Stimulated activated memory B cell treated with anti-CD40 and anti-IgM and Interleukin-4, amounts not matched to agents 10 μg/mL and 1 μg/mL and 100 μg/mL, for 72 hours (primary cell): ENCODE measurements at regions not wholly inside any gene's neighbourhood (a gene's known extent, or its start where the extent isn't known, plus 50 kb on each side); places are given as distances from the start of the nearest gene placed in this dataset.

Experiments
- ATAC-seq: fragments of 150-1000 bp; cut with Tn5 transposase; 2 replicates; pipeline ENCODE4 v1.10.0; 2021
- H3K27ac Mint-ChIP-seq: one replicate; pipeline ENCODE4 v1.8.0; 2022; ENCODE audit warnings: mild to moderate bottlenecking, mixed read lengths
- H3K27me3 Mint-ChIP-seq: one replicate; pipeline ENCODE4 v1.8.0; 2022; ENCODE audit warnings: mixed read lengths
- H3K36me3 Mint-ChIP-seq: one replicate; pipeline ENCODE4 v1.8.0; 2022; ENCODE audit warnings: mixed read lengths
- H3K4me1 Mint-ChIP-seq: one replicate; pipeline ENCODE4 v1.8.0; 2022; ENCODE audit warnings: mixed read lengths
- H3K4me3 Mint-ChIP-seq: one replicate; pipeline ENCODE4 v1.8.0; 2022; ENCODE audit warnings: mild to moderate bottlenecking, moderate library complexity, mixed read lengths
- H3K9me3 Mint-ChIP-seq: one replicate; pipeline ENCODE4 v1.8.0; 2022; ENCODE audit warnings: mixed read lengths

- Mint-ChIP-seq H3K9me3 (peaks cover 9% of the 10 kb centered on the region), H3K36me3 (no peaks in the 10 kb centered on the region), H3K27ac (peak overlapping the region; percentile 89), H3K4me3 (no peak overlapping the region), H3K27me3 (no peaks in the 10 kb centered on the region), H3K4me1 (peaks cover 13% of the 10 kb centered on the region)
- ATAC-seq = peak; percentile 95
Observed at GRCh38 chr18:72181241-72181764, 362.8 kb downstream of the CBLN2 start.

- H3K9me3 Mint-ChIP-seq = peaks cover 9% of the 10 kb centered on the region
- peaks cover 11% of the 10 kb centered on the region for H3K4me1 Mint-ChIP-seq
- no peak for ATAC-seq
- no peak overlapping the region for H3K4me3 Mint-ChIP-seq
- H3K27me3 Mint-ChIP-seq = no peaks in the 10 kb centered on the region
- peak overlapping the region; percentile 89 for H3K27ac Mint-ChIP-seq
- no peaks in the 10 kb centered on the region for H3K36me3 Mint-ChIP-seq
Observed at GRCh38 chr18:72180689-72181088, 363.5 kb downstream of the CBLN2 start.

GRCh38 chr18:72174972-72175649, 369.0 kb downstream of the CBLN2 start:
- Mint-ChIP-seq H3K4me1 (no peaks in the 10 kb centered on the region), H3K4me3 (no peak overlapping the region), H3K36me3 (no peaks in the 10 kb centered on the region), H3K27me3 (no peaks in the 10 kb centered on the region), H3K27ac (no peak overlapping the region), H3K9me3 (peaks cover 3% of the 10 kb centered on the region)
- ATAC-seq = no peak

- no peak overlapping the region for H3K27ac Mint-ChIP-seq
- H3K27me3 Mint-ChIP-seq = no peaks in the 10 kb centered on the region
- ATAC-seq = no peak
- H3K4me1 Mint-ChIP-seq = no peaks in the 10 kb centered on the region
- H3K36me3 Mint-ChIP-seq = no peaks in the 10 kb centered on the region
- no peak overlapping the region for H3K4me3 Mint-ChIP-seq
- H3K9me3 Mint-ChIP-seq = peaks cover 6% of the 10 kb centered on the region
Observed at GRCh38 chr18:72171596-72171995, 372.5 kb downstream of the CBLN2 start.

- ATAC-seq = no peak
- Mint-ChIP-seq H3K27ac (no peak overlapping the region), H3K4me1 (peaks cover 9% of the 10 kb centered on the region), H3K36me3 (no peaks in the 10 kb centered on the region), H3K4me3 (no peak overlapping the region), H3K9me3 (no peaks in the 10 kb centered on the region), H3K27me3 (no peaks in the 10 kb centered on the region)
Observed at GRCh38 chr18:72161691-72162090, 382.5 kb downstream of the CBLN2 start.

- Mint-ChIP-seq H3K9me3 (no peaks in the 10 kb centered on the region), H3K36me3 (no peaks in the 10 kb centered on the region), H3K4me1 (peaks cover 9% of the 10 kb centered on the region), H3K4me3 (peak overlapping the region; percentile 45), H3K27ac (peak overlapping the region; percentile 67), H3K27me3 (no peaks in the 10 kb centered on the region)
- ATAC-seq = peak; percentile 70
Observed at GRCh38 chr18:72160510-72161445, 383.4 kb downstream of the CBLN2 start.

- Mint-ChIP-seq H3K36me3 (no peaks in the 10 kb centered on the region), H3K4me1 (peaks cover under 1% of the 10 kb centered on the region), H3K27me3 (no peaks in the 10 kb centered on the region), H3K4me3 (no peak overlapping the region), H3K27ac (no peak overlapping the region), H3K9me3 (no peaks in the 10 kb centered on the region)
- no peak for ATAC-seq
Observed at GRCh38 chr18:72155327-72155726, 388.8 kb downstream of the CBLN2 start.

GRCh38 chr18:72154926-72155325, 389.2 kb downstream of the CBLN2 start:
- no peaks in the 10 kb centered on the region for H3K4me1 Mint-ChIP-seq
- no peak overlapping the region for H3K4me3 Mint-ChIP-seq
- no peak for ATAC-seq
- H3K27me3 Mint-ChIP-seq = no peaks in the 10 kb centered on the region
- no peaks in the 10 kb centered on the region for H3K9me3 Mint-ChIP-seq
- H3K36me3 Mint-ChIP-seq = no peaks in the 10 kb centered on the region
- H3K27ac Mint-ChIP-seq = no peak overlapping the region

GRCh38 chr18:72152935-72153334, 391.2 kb downstream of the CBLN2 start:
- ATAC-seq = no peak
- no peaks in the 10 kb centered on the region for H3K9me3 Mint-ChIP-seq
- H3K27ac Mint-ChIP-seq = no peak overlapping the region
- H3K4me3 Mint-ChIP-seq = no peak overlapping the region
- no peaks in the 10 kb centered on the region for H3K36me3 Mint-ChIP-seq
- H3K4me1 Mint-ChIP-seq = no peaks in the 10 kb centered on the region
- H3K27me3 Mint-ChIP-seq = no peaks in the 10 kb centered on the region

- ATAC-seq = no peak
- no peaks in the 10 kb centered on the region for H3K36me3 Mint-ChIP-seq
- no peaks in the 10 kb centered on the region for H3K9me3 Mint-ChIP-seq
- no peak overlapping the region for H3K4me3 Mint-ChIP-seq
- H3K27ac Mint-ChIP-seq = no peak overlapping the region
- no peaks in the 10 kb centered on the region for H3K27me3 Mint-ChIP-seq
- H3K4me1 Mint-ChIP-seq = no peaks in the 10 kb centered on the region
Observed at GRCh38 chr18:72147830-72148229, 396.3 kb downstream of the CBLN2 start.

GRCh38 chr18:72140007-72140406, 404.1 kb downstream of the CBLN2 start:
- no peak overlapping the region for H3K27ac Mint-ChIP-seq
- ATAC-seq = no peak
- H3K4me1 Mint-ChIP-seq = no peaks in the 10 kb centered on the region
- no peak overlapping the region for H3K4me3 Mint-ChIP-seq
- no peaks in the 10 kb centered on the region for H3K27me3 Mint-ChIP-seq
- no peaks in the 10 kb centered on the region for H3K36me3 Mint-ChIP-seq
- H3K9me3 Mint-ChIP-seq = peaks cover 5% of the 10 kb centered on the region

GRCh38 chr18:72128649-72129048, 415.5 kb downstream of the CBLN2 start:
- no peak overlapping the region for H3K27ac Mint-ChIP-seq
- no peaks in the 10 kb centered on the region for H3K27me3 Mint-ChIP-seq
- H3K9me3 Mint-ChIP-seq = no peaks in the 10 kb centered on the region
- H3K4me1 Mint-ChIP-seq = peaks cover 6% of the 10 kb centered on the region
- no peak overlapping the region for H3K4me3 Mint-ChIP-seq
- H3K36me3 Mint-ChIP-seq = no peaks in the 10 kb centered on the region
- no peak for ATAC-seq

- Mint-ChIP-seq H3K27ac (no peak overlapping the region), H3K4me1 (no peaks in the 10 kb centered on the region), H3K36me3 (no peaks in the 10 kb centered on the region), H3K27me3 (no peaks in the 10 kb centered on the region), H3K4me3 (no peak overlapping the region), H3K9me3 (peaks cover 5% of the 10 kb centered on the region)
- ATAC-seq = no peak
Observed at GRCh38 chr18:72122103-72122502, 422.0 kb downstream of the CBLN2 start.

- no peak overlapping the region for H3K27ac Mint-ChIP-seq
- no peaks in the 10 kb centered on the region for H3K4me1 Mint-ChIP-seq
- no peak overlapping the region for H3K4me3 Mint-ChIP-seq
- no peaks in the 10 kb centered on the region for H3K27me3 Mint-ChIP-seq
- H3K36me3 Mint-ChIP-seq = no peaks in the 10 kb centered on the region
- peaks cover 5% of the 10 kb centered on the region for H3K9me3 Mint-ChIP-seq
- no peak for ATAC-seq
Observed at GRCh38 chr18:72119082-72119481, 425.1 kb downstream of the CBLN2 start.

- peaks cover 5% of the 10 kb centered on the region for H3K9me3 Mint-ChIP-seq
- ATAC-seq = no peak
- no peak overlapping the region for H3K27ac Mint-ChIP-seq
- no peak overlapping the region for H3K4me3 Mint-ChIP-seq
- no peaks in the 10 kb centered on the region for H3K4me1 Mint-ChIP-seq
- no peaks in the 10 kb centered on the region for H3K27me3 Mint-ChIP-seq
- no peaks in the 10 kb centered on the region for H3K36me3 Mint-ChIP-seq
Observed at GRCh38 chr18:72114801-72115594, 429.1 kb downstream of the CBLN2 start.
